K562 (cell line): ENCODE measurements at regions not wholly inside any gene's neighbourhood (a gene's known extent, or its start where the extent isn't known, plus 50 kb on each side); places are given as distances from the start of the nearest gene placed in this dataset.

ENCODE experiments used
- ATF3 ChIP-seq, 2 experiments: fragments of 450-650 bp in 1 of 2; sonication (generic) in 1 of 2; formaldehyde crosslinking in 1 of 2; IDR thresholded peaks in 1 of 2; conservative IDR thresholded peaks in 1 of 2; 2 replicates each; pipeline versions ENCODE4 v1.6.1 to v1.8.1; 2016 to 2023; ENCODE audit warnings: mild to moderate bottlenecking in 2 of 2, moderate library complexity in 2 of 2, inconsistent platforms in 1 of 2, missing genetic modification reagents in 1 of 2
- BMI1 ChIP-seq: fragments of 150-350 bp; IDR thresholded peaks from 2 replicates; pipeline ENCODE4 v1.6.1; 2014; ENCODE audit warnings: low read length
- CREM ChIP-seq: IDR thresholded peaks from 2 replicates; pipeline ENCODE4 v1.6.1; 2014; ENCODE audit warnings: antibody characterized with exemption, low read depth
- EP300 ChIP-seq: IDR thresholded peaks from 2 replicates; pipeline ENCODE4 v1.6.1; 2012; ENCODE audit warnings: low read length, improper control_type of control experiment
- FOXA1 ChIP-seq: fragments of 450-650 bp; IDR thresholded peaks from 2 replicates; pipeline ENCODE4 v1.6.1; 2016; ENCODE audit warnings: mild to moderate bottlenecking, borderline replicate concordance
- FOXP1 ChIP-seq: sonication (generic); formaldehyde crosslinking; IDR thresholded peaks from 2 replicates; pipeline ENCODE4 v1.8.0; 2022; ENCODE audit warnings: mild to moderate bottlenecking, missing genetic modification reagents
- HNRNPLL ChIP-seq: fragments of 200-400 bp; formaldehyde crosslinking; IDR thresholded peaks from 2 replicates; pipeline ENCODE4 v1.6.1; 2017; ENCODE audit warnings: low read length, low read depth, mild to moderate bottlenecking; ENCODE audit not compliant: poor library complexity, severe bottlenecking
- JUNB ChIP-seq: fragments of 450-650 bp; formaldehyde crosslinking; conservative IDR thresholded peaks from 2 replicates; pipeline ENCODE4 v1.4.0; 2020; ENCODE audit warnings: mild to moderate bottlenecking
- LARP7 ChIP-seq: fragments of 450-650 bp; IDR thresholded peaks from 2 replicates; pipeline ENCODE4 v1.6.1; 2016
- MEIS2 ChIP-seq: fragments of 450-650 bp; IDR thresholded peaks from 2 replicates; pipeline ENCODE4 v1.6.1; 2014; ENCODE audit warnings: mild to moderate bottlenecking; ENCODE audit not compliant: partially characterized antibody
- MXD1 ChIP-seq: fragments of 250-450 bp; sonication (Bioruptor Pico); IDR thresholded peaks from 2 replicates; pipeline ENCODE4 v1.8.0; 2021; ENCODE audit warnings: borderline replicate concordance, mild to moderate bottlenecking, moderate library complexity; ENCODE audit not compliant: poor library complexity, severe bottlenecking
- NRF1 ChIP-seq, 2 experiments: fragments of 450-650 bp; IDR thresholded peaks in 1 of 2; conservative IDR thresholded peaks in 1 of 2; 2 replicates each; pipeline ENCODE4 v1.6.1; 2014; ENCODE audit warnings: mild to moderate bottlenecking in 2 of 2
- REST ChIP-seq, 2 experiments: fragments of 450-650 bp; formaldehyde crosslinking in 1 of 2; IDR thresholded peaks; 2 replicates each; pipeline versions ENCODE4 v1.4.0 to v1.6.1; 2014 to 2020; ENCODE audit warnings: mild to moderate bottlenecking in 2 of 2, borderline replicate concordance in 1 of 2, low read depth in 1 of 2
- RUNX1 ChIP-seq: sonication (generic); IDR thresholded peaks from 2 replicates; pipeline ENCODE4 v1.6.1; 2016; ENCODE audit warnings: antibody characterized with exemption, low read depth

- no peak for TF ChIP-seq REST (IDR thresholded peaks at IDR 0.05; ENCODE audit: borderline replicate concordance)
- no peak for TF ChIP-seq REST (CRISPR knock-in tag; IDR thresholded peaks at IDR 0.05; ENCODE audit: low read depth)
- no peak for TF ChIP-seq HNRNPLL
- no peak for TF ChIP-seq EP300
- no peak for TF ChIP-seq MEIS2
- no peak for TF ChIP-seq FOXP1
- TF ChIP-seq BMI1: no peak
- no peak for TF ChIP-seq CREM
- TF ChIP-seq FOXA1: no peak
- no peak for TF ChIP-seq RUNX1
- no peak for TF ChIP-seq JUNB (CRISPR knock-in tag)
- TF ChIP-seq LARP7: no peak
- TF ChIP-seq NRF1 (conservative IDR thresholded peaks at IDR 0.05 in 1 of 2, IDR thresholded peaks at IDR 0.05 in 1 of 2): no peak
- no peak for TF ChIP-seq ATF3 (IDR thresholded peaks at IDR 0.05)
- TF ChIP-seq ATF3 (CRISPR knock-in tag; conservative IDR thresholded peaks at IDR 0.05): no peak
- no peak for TF ChIP-seq MXD1 (CRISPR knock-in tag)
These were observed 244.6 kb upstream of the POGK start (continued) for GRCh38 chr1:166594646-166595045.
